ENCODE measurements at regions not wholly inside any gene's neighbourhood (a gene's known extent, or its start where the extent isn't known, plus 50 kb on each side); places are given as distances from the start of the nearest gene placed in this dataset.
"Not testable (repeated sequence)": the region's sequence is repeated elsewhere in the genome, so short reads cannot be mapped to it uniquely, and the experiment has no call there.

DNA sequence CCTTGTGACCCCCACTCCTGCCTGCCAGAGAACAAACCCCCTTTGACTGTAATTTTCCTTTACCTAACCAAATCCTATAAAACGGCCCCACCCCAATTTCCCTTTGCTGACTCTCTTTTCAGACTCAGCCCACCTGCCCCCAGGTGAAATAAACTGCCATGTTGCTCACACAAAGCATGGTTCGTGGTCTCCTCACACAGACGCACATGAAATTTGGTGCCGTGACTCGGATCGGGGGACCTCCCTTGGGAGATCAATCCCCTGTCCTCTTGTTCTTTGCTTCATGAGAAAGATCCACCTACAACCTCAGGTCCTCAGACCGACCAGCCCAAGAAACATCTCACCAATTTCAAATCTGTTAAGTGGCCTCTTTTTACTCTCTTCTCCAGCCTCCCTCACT, 179.0 kb downstream of the RASEF start:
- not testable (repeated sequence) for H3K4me3 ChIP-seq (ENCODE audit: low read depth, low read length); H3K36me3 ChIP-seq (ENCODE audit: insufficient read depth, low read length); H3K4me1 ChIP-seq (ENCODE audit: control insufficient read depth, insufficient read depth, low read length, unreplicated experiment); H3K27ac ChIP-seq (ENCODE audit: low read depth, low read length); H3K27me3 ChIP-seq (ENCODE audit: insufficient read depth, low read length); H3K79me2 ChIP-seq (ENCODE audit: control insufficient read depth, insufficient read depth, low read length, unreplicated experiment); H2AFZ ChIP-seq (ENCODE audit: low read length, unreplicated experiment)

DNA sequence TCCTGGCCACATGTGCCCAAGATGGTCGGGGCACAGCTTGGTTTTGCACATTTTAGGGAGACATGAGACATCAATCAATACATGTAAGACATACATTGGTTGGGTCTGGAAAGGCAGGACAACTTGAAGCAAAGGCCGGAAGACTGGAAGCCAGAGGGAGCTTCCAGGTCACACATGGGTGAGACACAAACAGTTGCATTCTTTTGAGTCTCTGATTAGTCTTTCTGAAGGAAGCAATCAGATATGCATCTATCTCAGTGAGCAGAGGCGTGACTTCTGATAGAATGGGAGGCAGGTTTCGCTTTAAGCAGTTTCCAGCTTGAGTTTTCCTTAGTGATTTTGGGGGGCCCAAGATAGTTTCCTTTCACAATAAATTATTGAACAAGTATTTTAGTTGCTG, 172.5 kb downstream of the RASEF start:
- Histone ChIP-seq H2AFZ (ENCODE audit: low read length, unreplicated experiment) (no peak overlapping the region), H3K4me1 (ENCODE audit: control insufficient read depth, insufficient read depth, low read length, unreplicated experiment) (no peaks in the 10 kb centered on the region), H3K36me3 (ENCODE audit: insufficient read depth, low read length) (no peaks in the 10 kb centered on the region), H3K27me3 (ENCODE audit: insufficient read depth, low read length) (no peaks in the 10 kb centered on the region), H3K4me3 (ENCODE audit: low read depth, low read length) (no peak overlapping the region), H3K79me2 (ENCODE audit: control insufficient read depth, insufficient read depth, low read length, unreplicated experiment) (no peaks in the 10 kb centered on the region), H3K27ac (ENCODE audit: low read depth, low read length) (no peak overlapping the region)

DNA sequence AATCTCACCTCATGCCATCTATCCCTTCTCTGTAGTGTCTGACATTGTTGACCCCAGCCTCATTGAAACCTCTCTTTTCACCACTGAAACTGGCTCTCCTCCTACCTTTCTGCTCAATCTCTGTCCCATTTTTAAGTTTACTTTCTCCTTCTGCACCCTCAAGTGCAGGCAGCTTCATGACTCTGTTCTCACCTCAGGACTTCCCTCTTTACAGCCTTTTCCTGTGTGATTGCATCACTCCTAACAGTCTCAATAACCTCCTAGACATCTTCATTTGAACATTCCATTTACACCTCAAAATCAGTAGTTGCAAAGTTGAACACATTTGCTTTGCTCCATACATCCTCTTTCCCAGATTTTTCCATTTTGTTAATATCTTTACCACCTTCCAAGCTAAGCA, 172.1 kb downstream of the RASEF start:
- Histone ChIP-seq H3K27ac (ENCODE audit: low read depth, low read length) (no peak overlapping the region), H3K27me3 (ENCODE audit: insufficient read depth, low read length) (no peaks in the 10 kb centered on the region), H3K4me3 (ENCODE audit: low read depth, low read length) (no peak overlapping the region), H3K4me1 (ENCODE audit: control insufficient read depth, insufficient read depth, low read length, unreplicated experiment) (no peaks in the 10 kb centered on the region), H3K79me2 (ENCODE audit: control insufficient read depth, insufficient read depth, low read length, unreplicated experiment) (no peaks in the 10 kb centered on the region), H3K36me3 (ENCODE audit: insufficient read depth, low read length) (no peaks in the 10 kb centered on the region), H2AFZ (ENCODE audit: low read length, unreplicated experiment) (no peak overlapping the region)

DNA sequence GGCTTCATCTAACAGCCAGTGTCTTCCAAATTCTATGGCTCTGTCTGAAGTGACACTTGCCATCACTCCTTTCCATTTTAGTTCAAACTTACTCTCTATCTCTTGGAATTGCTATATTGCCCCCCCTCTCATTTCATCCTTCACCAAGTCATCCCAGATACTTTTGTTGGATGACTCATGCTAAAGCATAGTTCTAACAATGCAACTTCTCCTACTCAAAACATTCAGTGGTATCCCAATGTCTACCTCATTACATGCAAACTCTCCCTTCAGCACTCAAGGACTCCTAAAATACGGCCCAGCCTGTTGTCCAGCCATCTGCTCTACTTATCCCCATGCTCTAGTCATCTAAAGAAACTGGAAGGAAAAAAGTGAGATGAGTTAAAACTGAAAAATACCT, 171.6 kb downstream of the RASEF start:
- Histone ChIP-seq H2AFZ (ENCODE audit: low read length, unreplicated experiment) (no peak overlapping the region), H3K36me3 (ENCODE audit: insufficient read depth, low read length) (no peaks in the 10 kb centered on the region)

DNA sequence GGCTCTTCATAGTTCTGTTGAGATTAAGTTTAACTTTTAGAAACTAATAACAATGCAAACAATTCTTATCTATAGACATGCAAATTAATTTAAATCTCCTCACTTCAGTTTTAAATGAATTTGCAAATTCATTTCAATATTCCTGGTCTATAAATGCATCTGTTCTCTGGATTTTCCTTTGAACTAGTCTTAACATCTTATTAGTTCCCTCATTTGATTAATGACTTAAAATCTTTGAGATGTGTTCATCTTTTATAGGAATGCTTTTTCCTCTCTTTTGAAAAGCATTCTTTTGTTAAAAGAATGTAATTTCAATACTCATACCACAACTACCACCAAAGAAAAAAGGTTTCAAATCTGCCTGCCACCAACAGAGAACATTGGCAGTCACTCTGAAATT, 169.4 kb downstream of the RASEF start:
- H2AFZ ChIP-seq (ENCODE audit: low read length, unreplicated experiment) = no peak overlapping the region
- H3K36me3 ChIP-seq (ENCODE audit: insufficient read depth, low read length) = no peaks in the 10 kb centered on the region
- no peaks in the 10 kb centered on the region for H3K79me2 ChIP-seq (ENCODE audit: control insufficient read depth, insufficient read depth, low read length, unreplicated experiment)
- H3K4me1 ChIP-seq (ENCODE audit: control insufficient read depth, insufficient read depth, low read length, unreplicated experiment) = no peaks in the 10 kb centered on the region
- no peaks in the 10 kb centered on the region for H3K27me3 ChIP-seq (ENCODE audit: insufficient read depth, low read length)
- no peak overlapping the region for H3K4me3 ChIP-seq (ENCODE audit: low read depth, low read length)
- H3K27ac ChIP-seq (ENCODE audit: low read depth, low read length) = no peak overlapping the region

More for the DNA sequence above, 171.6 kb downstream of the RASEF start:
- Histone ChIP-seq H3K4me3 (ENCODE audit: low read depth, low read length) (no peak overlapping the region), H3K79me2 (ENCODE audit: control insufficient read depth, insufficient read depth, low read length, unreplicated experiment) (no peaks in the 10 kb centered on the region), H3K4me1 (ENCODE audit: control insufficient read depth, insufficient read depth, low read length, unreplicated experiment) (no peaks in the 10 kb centered on the region), H3K27me3 (ENCODE audit: insufficient read depth, low read length) (no peaks in the 10 kb centered on the region), H3K27ac (ENCODE audit: low read depth, low read length) (no peak overlapping the region)

DNA sequence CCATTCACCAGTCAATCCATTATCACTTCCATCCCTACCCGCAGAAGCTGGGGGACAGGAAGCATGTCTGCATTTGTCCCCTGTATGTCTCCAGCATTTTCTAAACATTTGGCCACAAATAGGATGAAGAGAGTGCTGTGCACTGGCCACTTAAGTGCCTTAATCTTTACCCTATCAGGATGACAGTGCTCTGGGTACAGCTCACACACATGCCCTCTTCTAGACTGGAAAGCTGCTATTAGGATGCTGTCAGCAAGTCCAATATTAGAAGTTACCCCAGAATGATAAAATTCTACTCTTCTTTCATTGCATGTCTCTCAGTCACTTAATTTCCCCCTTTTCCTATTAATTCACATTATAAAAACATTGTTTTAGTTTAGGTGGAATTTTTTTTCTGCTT, 168.4 kb downstream of the RASEF start:
- Histone ChIP-seq H3K27me3 (ENCODE audit: insufficient read depth, low read length) (no peaks in the 10 kb centered on the region), H3K4me3 (ENCODE audit: low read depth, low read length) (no peak overlapping the region), H3K79me2 (ENCODE audit: control insufficient read depth, insufficient read depth, low read length, unreplicated experiment) (no peaks in the 10 kb centered on the region), H3K27ac (ENCODE audit: low read depth, low read length) (no peak overlapping the region), H2AFZ (ENCODE audit: low read length, unreplicated experiment) (no peak overlapping the region), H3K36me3 (ENCODE audit: insufficient read depth, low read length) (no peaks in the 10 kb centered on the region), H3K4me1 (ENCODE audit: control insufficient read depth, insufficient read depth, low read length, unreplicated experiment) (no peaks in the 10 kb centered on the region)

DNA sequence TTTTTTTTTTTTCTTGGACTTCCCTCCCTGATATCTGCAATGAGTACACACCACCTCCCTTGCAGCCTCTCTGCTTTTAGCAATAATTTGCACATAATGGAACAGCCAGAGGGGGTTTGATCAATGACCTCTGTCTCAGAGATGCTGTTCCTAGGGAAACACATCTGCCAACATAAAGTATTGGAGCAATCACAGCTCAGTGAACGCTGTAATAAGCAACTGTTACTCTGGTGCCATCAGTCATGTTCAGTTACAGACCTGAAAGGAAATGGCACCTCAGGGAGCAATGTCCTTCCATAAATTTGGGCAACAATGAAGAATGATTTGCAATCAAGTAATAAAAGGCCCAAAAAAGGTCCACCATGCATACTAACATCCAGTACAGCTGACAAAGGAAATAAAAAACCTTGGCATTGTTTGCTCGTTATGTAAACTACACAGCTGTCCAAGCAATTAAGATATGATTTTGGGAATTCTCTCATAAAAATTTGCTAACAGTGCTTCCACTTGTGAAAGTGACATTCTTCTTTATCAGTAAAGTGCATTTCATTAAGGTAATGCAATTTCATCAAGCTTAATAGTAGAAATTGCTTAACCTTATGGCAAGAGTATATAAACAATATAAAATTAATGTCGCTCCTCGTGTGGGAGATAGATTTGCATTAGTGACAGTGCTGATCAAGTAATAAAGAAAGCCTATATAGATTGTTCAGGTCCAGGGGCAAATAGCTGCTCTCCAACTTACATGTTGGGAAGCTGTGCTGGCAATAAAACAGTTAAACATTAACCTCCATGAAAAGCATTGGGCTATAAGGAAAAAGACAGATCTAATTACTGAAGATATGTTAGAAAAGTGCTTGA, 167.8 kb downstream of the RASEF start:
- Histone ChIP-seq H2AFZ (ENCODE audit: low read length, unreplicated experiment) (no peak overlapping the region), H3K36me3 (ENCODE audit: insufficient read depth, low read length) (no peaks in the 10 kb centered on the region), H3K27ac (ENCODE audit: low read depth, low read length) (no peak overlapping the region), H3K79me2 (ENCODE audit: control insufficient read depth, insufficient read depth, low read length, unreplicated experiment) (no peaks in the 10 kb centered on the region), H3K4me3 (ENCODE audit: low read depth, low read length) (no peak overlapping the region), H3K27me3 (ENCODE audit: insufficient read depth, low read length) (no peaks in the 10 kb centered on the region), H3K4me1 (ENCODE audit: control insufficient read depth, insufficient read depth, low read length, unreplicated experiment) (no peaks in the 10 kb centered on the region)

DNA sequence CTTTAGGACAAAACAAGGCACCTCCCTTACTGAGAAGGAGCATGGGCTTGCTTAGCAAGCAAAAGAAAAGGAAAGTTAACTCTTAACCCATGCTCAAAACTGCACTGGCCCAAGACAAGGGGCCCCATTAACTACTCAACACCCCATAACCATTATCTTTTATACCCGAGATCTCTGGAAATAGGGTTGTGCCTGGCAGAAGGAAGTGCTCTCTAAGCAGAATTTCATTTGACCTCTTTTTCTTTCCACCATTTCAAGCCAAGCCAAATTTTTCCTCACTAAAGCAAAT, 167.2 kb downstream of the RASEF start:
- no peak overlapping the region for H2AFZ ChIP-seq (ENCODE audit: low read length, unreplicated experiment)
- H3K27ac ChIP-seq (ENCODE audit: low read depth, low read length) = no peak overlapping the region
- H3K36me3 ChIP-seq (ENCODE audit: insufficient read depth, low read length) = no peaks in the 10 kb centered on the region

DNA sequence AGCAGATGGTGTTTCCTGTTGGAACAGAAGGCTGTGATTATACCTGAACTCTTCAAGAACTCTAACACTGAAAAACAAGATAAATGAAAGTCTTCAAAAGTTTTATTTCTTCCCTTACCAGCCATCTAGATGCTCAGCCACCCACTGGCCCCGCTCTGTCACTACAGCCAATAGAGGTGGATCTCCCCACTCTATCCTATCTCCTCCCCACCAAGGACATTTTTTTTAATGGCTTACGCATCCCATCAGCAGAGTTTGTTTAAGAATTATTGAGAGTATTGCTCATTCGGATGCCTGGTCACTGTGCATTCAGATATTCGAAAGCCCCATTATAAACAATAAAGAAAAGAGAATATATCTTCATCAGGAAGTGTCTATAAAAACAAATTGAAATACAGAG, 159.4 kb downstream of the RASEF start:
- no peak overlapping the region for H3K4me3 ChIP-seq (ENCODE audit: low read depth, low read length)

More for the DNA sequence above, 167.2 kb downstream of the RASEF start:
- Histone ChIP-seq H3K27me3 (ENCODE audit: insufficient read depth, low read length) (no peaks in the 10 kb centered on the region), H3K4me1 (ENCODE audit: control insufficient read depth, insufficient read depth, low read length, unreplicated experiment) (no peaks in the 10 kb centered on the region), H3K79me2 (ENCODE audit: control insufficient read depth, insufficient read depth, low read length, unreplicated experiment) (no peaks in the 10 kb centered on the region), H3K4me3 (ENCODE audit: low read depth, low read length) (no peak overlapping the region)

DNA sequence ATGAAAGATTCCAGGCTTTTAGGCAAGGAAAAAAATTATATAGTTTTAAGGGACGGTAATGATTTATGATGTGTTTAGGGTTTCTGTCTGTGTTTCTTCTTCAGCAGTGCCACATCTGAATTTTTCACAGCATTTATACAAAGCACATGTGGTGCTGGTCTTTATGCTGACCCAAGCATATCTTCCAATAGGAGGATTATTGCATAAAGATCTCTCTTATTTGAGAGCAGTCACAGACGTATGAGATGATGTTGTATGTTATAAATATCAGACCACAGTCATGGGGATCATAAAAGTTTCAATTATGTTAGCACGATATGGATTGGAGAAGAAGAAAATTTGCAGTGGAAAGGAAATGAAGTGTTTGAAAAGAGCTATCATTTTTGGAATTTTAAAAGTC, 150.9 kb downstream of the RASEF start:
- H3K27me3 ChIP-seq (ENCODE audit: insufficient read depth, low read length) = no peaks in the 10 kb centered on the region
- H3K36me3 ChIP-seq (ENCODE audit: insufficient read depth, low read length) = no peaks in the 10 kb centered on the region
- no peaks in the 10 kb centered on the region for H3K79me2 ChIP-seq (ENCODE audit: control insufficient read depth, insufficient read depth, low read length, unreplicated experiment)
- H3K27ac ChIP-seq (ENCODE audit: low read depth, low read length) = no peak overlapping the region
- H3K4me1 ChIP-seq (ENCODE audit: control insufficient read depth, insufficient read depth, low read length, unreplicated experiment) = no peaks in the 10 kb centered on the region
- H3K4me3 ChIP-seq (ENCODE audit: low read depth, low read length) = no peak overlapping the region
- no peak overlapping the region for H2AFZ ChIP-seq (ENCODE audit: low read length, unreplicated experiment)

More for the DNA sequence above, 159.4 kb downstream of the RASEF start:
- no peak overlapping the region for H2AFZ ChIP-seq (ENCODE audit: low read length, unreplicated experiment)
- no peaks in the 10 kb centered on the region for H3K79me2 ChIP-seq (ENCODE audit: control insufficient read depth, insufficient read depth, low read length, unreplicated experiment)
- no peaks in the 10 kb centered on the region for H3K27me3 ChIP-seq (ENCODE audit: insufficient read depth, low read length)
- H3K4me1 ChIP-seq (ENCODE audit: control insufficient read depth, insufficient read depth, low read length, unreplicated experiment) = no peaks in the 10 kb centered on the region
- no peaks in the 10 kb centered on the region for H3K36me3 ChIP-seq (ENCODE audit: insufficient read depth, low read length)
- H3K27ac ChIP-seq (ENCODE audit: low read depth, low read length) = no peak overlapping the region

DNA sequence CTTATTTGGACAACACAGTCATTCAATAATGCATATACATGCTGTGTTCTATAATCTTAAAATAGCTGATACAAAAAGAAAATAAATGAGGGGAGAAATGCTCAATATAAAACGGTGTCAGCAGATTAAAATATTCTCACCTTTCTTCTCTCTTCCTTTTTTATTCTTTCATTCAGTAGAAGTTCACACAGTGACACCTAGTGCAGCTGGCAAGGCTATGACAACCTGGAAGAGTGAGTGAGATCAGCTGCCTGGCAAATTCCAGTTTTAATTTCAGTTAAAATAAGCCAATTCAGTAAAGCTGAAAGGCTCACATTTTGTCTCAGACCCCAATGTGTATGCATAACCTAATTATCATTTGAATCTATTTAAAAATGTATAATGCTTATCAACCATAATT, 150.3 kb downstream of the RASEF start:
- Histone ChIP-seq H3K79me2 (ENCODE audit: control insufficient read depth, insufficient read depth, low read length, unreplicated experiment) (no peaks in the 10 kb centered on the region), H3K4me1 (ENCODE audit: control insufficient read depth, insufficient read depth, low read length, unreplicated experiment) (no peaks in the 10 kb centered on the region), H3K36me3 (ENCODE audit: insufficient read depth, low read length) (no peaks in the 10 kb centered on the region), H3K27me3 (ENCODE audit: insufficient read depth, low read length) (no peaks in the 10 kb centered on the region), H3K27ac (ENCODE audit: low read depth, low read length) (no peak overlapping the region), H3K4me3 (ENCODE audit: low read depth, low read length) (no peak overlapping the region), H2AFZ (ENCODE audit: low read length, unreplicated experiment) (no peak overlapping the region)

Data from ACC112 (cell line).